GM21367 (cell line): ENCODE measurements at regions not wholly inside any gene's neighbourhood (a gene's known extent, or its start where the extent isn't known, plus 50 kb on each side); places are given as distances from the start of the nearest gene placed in this dataset.
A peak's percentile ranks its signal among the peaks of the same experiment; 100 is the strongest.

Experiments used
- ATAC-seq: cut with Tn5 transposase; IDR thresholded peaks from one replicate; pipeline ENCODE4 v1.9.1; 2021; ENCODE audit not compliant: unreplicated experiment

DNA sequence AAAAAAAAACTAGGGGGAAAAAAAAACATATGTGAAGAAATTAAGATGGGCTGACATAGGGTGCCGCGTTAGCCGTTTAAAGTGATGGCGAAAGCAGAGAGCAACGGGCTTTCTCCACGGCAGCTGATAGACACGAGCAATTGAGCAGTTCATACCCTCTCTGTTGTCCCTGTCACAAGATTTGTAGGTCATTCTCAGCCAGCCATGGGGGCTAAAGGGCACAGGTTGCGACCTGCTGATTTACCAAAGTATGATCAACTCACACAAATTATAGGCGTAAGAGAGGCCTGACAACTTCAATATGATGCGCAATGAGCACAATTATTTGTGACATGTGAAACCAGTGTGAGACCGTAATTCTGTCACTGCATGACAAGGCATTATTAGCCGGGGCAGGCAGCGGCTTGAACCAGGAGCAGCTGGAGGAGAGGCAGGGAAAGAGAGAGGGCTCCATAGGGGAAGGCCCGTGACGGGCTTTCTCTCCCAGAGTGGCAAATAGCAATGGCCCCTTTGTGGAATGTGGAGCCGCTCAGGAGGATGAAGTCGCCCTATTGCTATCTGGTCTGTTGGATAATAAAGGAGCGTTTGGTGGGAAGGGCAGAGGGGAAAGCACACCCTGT, 195.1 kb upstream of the HABP2 start:
- ATAC-seq: no peak

DNA sequence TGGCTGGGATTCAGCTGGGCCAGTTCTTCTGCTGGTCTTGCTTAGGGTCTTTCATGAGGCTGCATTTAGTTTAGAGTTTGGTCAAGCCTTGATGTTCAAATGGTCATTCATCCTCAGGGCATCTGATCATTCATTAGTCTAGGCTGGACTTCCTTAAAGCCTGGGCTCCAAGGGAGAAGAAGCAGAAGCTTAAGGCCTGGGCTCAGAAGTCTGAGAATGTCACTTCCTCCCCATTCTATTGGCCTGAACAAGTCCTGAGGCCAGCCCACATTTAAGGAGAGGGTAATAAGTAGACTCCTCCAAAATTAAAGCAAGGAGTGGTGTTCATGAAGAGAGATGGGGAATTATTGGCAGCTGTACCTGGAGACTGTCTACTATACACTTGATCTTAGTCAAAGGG, 193.2 kb upstream of the HABP2 start:
- ATAC-seq: no peak

DNA sequence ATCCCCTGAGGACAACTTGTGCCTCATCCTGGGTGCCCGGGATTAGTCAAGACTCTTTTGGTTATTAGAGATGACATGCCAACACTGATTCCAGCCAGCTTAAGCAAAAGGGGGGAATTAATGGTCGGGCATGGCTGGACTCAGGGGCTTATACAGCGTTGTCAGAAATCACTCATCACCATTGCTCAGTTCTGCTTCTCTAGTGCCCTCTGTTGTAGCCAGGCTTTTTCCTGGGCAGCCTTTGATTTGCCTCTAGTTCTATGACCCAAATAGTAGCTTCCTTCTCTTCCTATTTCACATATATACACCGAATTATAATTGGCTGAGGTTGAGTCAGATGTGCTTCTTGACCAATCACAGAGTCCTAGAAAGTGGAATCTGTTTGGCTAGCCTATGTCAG, 192.0 kb upstream of the HABP2 start:
- ATAC-seq: no peak

DNA sequence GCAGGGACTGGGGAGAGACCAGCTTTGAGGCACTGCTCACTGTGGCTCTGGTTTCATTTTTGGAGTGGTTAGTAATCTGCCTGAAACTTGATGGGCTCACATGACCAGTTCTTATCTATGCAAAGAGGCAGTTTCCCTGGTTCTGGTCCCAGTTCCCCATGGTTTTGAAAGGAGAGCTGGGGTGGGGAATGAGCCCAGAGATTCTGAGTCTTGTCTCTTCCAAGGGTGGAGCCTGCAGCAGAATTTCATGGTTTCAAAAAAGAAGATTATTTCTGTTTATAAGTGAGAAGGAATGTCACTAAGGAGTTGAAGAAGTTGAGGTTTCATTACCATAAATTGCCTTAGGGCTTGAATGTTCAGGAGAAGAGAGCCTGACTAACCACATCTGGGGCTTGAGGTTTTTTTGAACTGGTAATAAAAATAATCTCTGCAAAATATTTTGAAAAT, 190.2 kb upstream of the HABP2 start:
- ATAC-seq: no peak

DNA sequence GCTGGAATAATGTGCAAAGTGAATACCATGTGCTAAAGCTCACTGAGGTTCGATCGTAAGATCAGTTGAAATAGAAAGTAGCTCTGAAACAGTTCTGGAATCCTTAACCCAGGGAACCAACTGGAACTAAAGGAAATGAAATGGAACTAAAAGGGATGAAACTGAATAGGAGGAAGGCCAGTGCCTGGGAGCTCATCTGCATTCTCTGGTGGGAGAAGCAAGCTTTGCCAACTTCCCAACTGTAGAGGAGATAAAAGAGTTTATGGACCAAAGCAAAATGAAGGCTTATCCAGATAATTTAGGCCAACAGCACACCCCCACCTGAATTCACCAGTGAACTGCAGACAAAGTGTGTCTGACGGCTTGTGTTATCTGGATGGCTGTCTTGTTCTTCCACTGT, 188.6 kb upstream of the HABP2 start:
- no peak for ATAC-seq

DNA sequence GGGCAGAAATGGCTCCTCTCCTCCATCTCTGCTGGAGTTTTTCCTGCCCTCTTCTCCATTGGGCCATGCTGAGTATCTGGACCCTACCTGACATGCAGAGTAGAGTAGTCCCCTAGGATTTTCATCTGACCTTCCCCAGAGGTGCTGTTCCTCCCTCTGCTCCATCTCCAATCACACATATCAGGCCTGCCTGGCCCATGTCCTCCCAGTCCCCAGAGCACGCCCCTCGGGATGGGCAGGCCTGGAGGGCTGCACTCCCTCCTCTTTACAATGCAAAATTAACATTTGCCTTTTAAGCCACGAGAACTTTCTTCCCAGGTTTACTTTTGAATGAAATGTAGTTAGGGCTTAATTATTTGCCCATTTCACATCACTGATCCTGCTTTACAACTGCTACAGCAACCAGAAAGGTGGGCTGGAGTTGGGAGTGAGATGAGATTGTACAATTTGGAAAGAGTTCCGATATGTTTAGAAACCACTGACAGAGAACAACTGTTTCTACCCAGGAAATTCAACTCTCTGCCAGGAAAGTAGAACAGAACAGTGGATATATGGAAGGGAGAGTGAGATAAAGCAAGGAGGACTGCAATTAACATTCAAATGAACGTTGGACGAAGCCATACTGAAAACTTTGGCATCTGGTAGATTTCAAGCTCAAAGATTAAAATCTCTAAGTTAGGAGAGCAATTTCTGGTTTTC, 184.0 kb upstream of the HABP2 start:
- ATAC-seq: no peak

DNA sequence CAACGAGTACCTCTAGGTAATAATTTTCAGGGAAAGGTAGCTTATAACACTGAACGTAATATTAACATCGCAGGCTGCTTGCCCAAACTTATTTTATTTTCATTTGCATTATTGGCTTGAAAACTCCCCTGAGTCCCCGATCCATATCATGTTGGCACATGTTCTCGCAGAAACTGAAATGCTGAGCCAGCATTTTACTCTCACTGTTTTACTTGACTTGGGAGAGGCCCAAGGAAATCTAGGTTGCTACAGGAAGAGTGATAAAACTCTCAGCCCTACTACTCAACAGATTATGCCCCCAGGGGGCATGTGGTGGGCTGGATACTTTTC, 183.5 kb upstream of the HABP2 start:
- no peak for ATAC-seq

DNA sequence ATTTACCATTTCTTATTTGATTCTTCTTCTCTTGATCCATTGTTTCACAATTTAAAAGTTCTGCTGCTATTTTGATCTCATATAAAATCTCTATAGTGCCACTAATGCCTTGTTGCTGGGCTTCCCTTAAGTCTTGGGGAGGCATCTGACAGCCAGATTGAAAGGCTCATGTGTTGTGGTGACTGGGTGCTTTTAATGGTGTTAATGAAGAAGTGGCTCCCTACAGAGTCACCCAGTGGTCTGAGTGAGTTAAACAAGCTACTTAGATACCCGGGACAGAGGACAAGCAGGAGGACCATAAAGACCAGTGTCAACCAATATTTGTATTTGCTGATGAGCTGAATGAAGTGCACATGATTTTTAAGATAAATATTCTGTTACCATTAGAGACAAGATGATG, 176.4 kb upstream of the HABP2 start:
- ATAC-seq: no peak

DNA sequence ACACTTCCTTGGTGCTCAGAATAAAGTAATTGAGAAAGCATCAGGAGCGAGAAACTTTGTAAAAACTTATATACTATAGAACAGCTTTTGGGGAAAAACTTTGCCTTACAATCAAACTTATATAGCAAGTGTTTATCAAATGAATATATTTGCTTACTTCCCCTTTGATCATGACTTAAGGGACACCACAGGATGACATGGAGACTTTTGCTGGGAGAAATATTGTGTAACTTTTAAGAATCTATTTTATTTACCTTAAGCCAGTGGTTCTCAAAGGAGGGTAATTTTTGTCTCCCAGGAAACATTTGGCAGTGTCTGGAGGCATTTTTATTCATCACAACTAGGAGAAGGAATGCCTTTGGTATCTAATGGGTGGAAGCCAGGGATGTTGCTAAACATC, 173.8 kb upstream of the HABP2 start:
- no peak for ATAC-seq

DNA sequence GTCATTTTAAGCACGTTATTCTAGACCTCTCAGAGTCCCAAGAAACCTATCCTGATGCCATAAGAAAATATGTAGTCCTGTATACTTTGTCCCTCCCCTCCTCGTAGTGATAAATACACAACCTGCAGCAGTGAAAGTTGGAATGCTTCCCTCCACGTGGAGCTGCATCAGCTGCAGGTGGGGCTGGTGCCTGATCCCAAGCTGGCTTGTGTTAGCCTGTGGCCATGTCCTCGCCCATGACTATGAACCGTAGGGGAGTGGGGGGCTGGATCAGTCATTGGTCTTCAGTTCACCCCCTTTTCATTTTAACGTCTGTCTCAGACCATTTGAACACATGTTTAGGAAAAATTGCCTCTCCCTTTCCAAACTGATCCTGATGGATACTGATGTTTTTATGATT, 171.4 kb upstream of the HABP2 start:
- ATAC-seq: no peak

DNA sequence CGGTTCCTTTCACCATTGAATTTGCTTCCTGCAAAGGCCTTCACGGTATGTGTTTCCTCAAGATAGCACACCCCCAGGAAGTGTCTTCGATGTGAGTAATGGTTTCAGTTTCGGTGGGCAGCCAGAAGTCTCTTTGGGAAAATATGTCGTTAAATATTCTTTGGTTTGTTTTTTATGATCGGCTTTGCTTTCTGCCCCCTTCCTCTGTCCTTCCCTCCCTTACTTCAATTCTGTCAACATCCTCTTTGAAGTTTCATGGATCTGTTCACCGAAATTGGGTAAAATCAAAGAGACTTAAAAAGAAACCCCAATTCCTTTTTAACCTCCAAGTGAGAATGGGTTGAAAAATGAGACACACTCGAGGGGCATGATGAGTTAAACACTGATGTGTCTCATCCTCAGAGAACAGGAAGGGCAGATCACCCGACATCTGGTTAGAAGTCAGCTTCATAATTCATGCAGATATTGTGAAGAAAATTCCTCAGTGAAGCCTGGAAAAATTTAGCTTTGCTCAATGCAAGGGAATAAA, 170.8 kb upstream of the HABP2 start:
- ATAC-seq: no peak

DNA sequence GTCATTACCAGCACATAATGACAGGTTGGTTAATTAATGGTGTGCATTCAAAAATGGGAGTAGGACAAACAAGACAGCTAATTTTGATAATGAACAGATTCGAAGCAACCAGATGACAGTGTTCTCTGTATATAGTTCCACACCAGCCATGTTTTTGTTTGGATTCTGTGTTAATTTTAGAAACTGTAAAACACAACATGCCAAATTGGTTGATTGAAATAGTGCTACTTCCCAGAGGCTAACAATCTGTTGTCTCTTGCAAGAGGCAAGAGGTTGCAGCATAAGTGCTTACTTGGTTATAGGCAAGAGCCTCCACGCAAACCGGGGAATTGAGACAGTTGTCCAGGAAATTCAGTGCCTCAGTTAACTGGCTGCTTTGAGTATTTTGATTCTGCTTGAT, 170.2 kb upstream of the HABP2 start:
- ATAC-seq: no peak

DNA sequence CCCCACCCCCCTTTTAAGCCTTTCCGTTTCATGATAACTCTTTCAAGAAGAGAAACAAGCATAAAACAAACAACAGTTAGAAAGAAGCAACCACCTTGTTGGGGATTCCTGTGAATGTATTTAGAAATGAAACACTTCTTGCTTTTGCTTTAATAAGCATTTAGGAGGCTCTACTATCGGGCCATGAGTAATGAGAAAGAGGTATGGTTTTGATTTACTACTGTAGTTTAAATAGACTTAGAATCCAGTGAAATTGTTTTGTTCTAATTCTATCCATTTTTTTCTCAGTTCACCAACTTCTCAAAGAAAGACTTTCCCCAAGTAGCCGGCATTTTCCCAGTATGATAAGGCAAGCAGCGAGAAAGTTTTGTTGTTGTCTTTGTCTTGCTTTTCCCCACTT, 168.7 kb upstream of the HABP2 start:
- ATAC-seq: no peak

DNA sequence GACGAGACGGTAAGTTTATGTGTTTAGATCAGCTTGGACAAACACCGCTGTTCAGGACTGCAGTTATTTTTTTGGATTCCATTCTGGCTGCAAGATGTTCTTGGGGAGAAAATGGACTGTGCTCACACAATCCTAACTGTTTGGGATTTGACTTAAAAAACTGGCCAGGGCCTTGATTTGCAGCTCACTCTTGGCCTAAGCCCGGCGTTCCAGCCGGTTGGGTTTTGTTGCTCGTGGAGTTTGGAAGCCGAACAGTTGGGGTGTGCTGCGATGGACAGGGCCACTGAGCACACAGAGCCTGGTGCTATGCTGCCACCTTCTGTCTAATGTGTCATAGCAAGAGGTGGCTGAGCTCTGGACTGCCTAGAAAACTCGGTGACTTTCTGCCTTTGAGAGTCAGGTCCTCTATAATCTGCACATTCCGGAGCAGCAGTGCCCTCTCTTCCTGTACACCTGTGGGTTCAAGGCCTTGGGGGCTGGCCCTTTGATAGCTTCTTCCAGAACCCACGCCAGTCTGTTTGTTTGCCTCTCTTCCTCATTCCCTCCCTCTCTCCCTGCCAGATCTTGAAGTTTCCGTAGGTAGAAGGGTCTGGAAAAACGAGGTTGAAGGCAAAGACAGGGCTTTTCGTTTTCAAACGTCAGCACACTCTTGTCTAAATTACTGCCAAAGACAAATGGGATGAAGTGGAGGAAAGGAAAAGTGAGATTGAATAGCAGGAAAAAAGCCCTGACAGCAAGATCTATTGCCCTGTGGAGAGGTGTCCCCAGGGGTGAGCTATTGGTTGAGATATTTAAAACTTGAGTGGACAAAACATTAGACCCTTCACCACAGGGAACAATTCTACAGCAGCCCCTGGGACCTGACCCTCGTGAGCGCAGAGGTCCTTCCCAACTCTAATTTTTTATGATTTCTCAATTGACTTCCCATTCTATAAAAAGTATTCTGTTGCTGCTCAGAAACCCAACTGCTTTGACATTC, 167.5 kb upstream of the HABP2 start:
- peak; percentile 86 for ATAC-seq

DNA sequence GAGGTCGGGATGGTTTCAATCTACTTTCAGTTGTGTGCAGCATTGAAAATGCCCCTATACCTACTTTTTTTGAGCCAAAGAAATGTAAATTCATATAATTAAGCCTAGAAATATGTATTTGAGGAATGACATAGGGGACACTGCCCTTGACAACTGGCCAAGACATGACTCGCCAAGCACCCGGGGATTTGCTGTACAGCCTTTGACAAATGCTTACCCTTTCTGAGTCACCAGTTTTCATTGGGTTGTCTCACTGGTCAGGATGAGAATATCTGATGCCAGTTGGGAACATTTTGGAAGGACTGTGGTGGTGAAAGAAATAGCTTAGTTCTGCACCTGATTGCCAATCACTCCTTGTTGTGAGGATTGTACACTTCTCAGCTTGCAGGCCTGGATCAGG, 166.8 kb upstream of the HABP2 start:
- no peak for ATAC-seq

DNA sequence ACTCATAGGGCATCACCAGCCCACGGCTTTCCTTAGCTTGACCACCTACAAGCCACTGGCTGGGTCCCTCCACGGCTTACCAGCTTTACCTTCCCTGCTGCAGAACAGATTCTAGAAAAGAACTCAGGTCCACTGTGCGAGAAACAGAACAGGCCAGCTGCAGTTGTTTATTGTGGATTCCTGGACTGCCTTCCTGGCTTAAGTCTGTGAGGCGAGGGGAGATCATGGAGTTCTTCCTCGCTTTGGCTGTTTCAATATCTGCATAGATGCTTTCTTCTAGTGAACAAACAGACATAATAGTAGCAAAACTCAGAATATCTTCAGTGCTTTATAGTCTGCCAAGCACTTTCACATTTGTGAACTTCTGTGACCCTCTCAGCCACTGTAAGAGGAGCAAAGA, 162.9 kb upstream of the HABP2 start:
- ATAC-seq: no peak

DNA sequence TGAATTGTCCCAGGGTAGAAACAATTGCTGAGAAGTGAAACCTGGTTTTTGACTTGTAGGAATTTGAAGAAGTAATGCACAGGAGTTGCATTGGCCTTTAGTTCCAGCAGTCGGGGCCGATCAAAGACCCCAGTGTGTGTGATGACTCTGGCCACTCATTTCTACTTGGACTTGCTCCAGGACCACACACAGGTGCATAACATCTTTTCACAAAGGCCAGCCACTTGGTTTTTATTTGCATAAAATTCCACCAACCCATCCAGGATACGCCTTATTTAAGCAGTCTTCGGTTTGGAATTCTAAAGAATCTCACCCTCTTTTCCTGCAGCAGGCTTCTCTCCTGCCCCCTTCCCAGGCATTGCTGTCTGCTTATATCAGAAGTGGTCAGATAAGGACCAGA, 162.0 kb upstream of the HABP2 start:
- ATAC-seq: no peak

DNA sequence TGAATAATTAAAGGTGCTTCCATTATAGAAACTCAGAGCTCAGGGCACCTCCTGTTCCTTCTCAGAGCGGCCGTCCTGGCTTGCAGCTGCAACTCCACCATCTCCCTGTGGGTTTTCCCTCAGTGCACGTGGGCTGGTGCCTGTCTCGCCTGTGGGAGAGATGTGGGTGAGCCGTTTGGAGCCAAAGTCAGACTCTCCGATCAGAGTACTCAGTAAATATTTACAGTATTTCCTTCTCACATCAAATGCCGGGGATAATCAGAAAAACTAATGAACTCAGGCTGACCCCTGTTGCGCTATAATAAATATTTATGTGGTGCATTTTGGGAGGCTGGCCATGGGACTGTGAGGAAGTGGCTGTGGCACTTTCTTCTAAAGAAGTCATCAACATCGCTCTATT, 155.8 kb upstream of the HABP2 start:
- no peak for ATAC-seq

DNA sequence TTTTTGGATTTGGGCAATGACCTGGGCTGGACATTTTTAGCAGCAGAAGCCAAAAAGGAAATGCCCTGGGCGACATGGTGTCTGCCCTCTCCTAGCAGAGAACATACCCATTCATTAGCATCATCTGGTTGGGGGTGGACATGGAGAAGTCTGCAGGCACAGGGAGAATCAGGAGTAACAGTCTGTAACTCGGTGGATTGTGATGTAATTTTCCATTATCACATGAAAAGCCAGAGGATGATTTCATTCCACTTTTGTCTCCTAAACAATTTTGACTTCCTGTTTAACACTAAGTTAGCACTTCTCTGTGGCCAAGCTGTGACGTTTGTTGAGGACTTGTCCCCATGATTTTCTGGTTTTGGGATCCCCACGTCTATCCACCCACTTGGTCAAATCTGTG, 153.8 kb upstream of the HABP2 start:
- ATAC-seq: no peak

DNA sequence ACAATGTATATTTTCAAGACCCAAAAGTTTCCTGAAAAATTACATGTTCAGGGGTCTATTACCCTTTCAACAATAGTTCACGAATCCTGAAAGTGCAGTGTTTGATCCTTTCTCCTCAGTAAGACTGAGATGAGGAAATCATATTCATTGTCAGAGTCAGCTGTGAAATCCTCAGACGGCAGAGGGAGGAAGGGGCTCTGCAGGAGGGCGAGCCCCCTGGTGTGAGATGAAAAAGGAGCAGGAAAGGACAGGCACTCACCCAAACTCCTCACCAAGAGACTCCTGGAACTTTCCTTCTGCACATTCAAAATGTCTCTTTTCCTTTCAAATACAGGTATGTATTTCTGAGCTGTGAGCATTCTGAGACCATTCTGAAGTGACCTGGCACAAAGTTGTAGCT, 150.3 kb upstream of the HABP2 start:
- no peak for ATAC-seq

DNA sequence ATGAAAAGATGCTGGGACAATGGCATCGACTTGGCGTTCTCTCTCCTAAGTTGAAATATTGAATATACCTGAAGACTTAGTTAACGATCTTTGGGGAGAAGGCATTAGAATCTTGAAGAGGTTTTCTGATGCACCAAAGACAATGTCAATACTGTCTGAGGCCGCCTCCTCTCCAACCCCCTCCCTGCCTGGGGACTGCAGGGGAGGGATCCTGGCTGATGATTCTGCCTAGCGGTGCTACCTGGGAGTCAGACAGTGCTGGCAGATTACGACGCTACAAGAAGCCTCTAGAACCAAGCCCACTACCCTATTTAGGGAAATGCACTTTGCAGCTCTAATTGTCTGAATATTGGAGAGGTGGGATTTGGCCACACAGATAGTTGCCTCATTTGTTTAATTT, 145.6 kb upstream of the HABP2 start:
- no peak for ATAC-seq

DNA sequence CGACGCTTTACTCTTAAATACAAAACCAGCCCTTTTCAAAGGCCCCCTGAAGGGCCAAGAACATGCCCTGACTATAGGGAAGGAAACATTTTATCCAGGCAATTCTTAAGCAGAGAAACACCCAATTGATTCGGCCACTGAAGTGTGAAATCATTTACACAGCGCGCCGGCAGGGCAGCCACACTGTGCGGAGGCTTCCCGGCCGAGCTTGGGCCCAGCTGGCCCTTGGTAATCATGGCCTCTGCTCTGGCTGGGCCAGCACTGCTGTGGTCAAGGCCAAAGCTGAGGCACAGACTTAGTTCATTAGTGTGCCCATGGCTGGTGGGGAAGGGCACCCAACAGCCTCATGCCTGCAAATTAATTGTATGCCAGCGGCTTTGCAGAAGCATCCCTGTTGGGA, 143.7 kb upstream of the HABP2 start:
- ATAC-seq: no peak
